ENCODE measurements at regions not wholly inside any gene's neighbourhood (a gene's known extent, or its start where the extent isn't known, plus 50 kb on each side); places are given as distances from the start of the nearest gene placed in this dataset.

GRCh38 chr18:30929718-30930117, 112.8 kb downstream of the DSC3 start:
- intact Hi-C loops (cut with DNase I) = no loop called here
- DNase-seq = no peak

GRCh38 chr18:30929065-30929464, 113.5 kb downstream of the DSC3 start:
- WGBS, 2 donors = 68 to 71% methylated on average over 2 of the region's 2 CpGs
- H3K4me1 ChIP-seq = no peaks in the 10 kb centered on the region
- intact Hi-C loops (cut with DNase I) = no loop called here

More at GRCh38 chr18:30929718-30930117, 112.8 kb downstream of the DSC3 start:
- Histone ChIP-seq H3K4me1 (no peaks in the 10 kb centered on the region), H3K4me3 (no peak overlapping the region), H3K36me3 (replicated peaks in 1 of 2; ENCODE audit: insufficient read depth in 1 of 2, low read depth in 2 of 2) (no peaks in the 10 kb centered on the region), H3K9me3 (no peaks in the 10 kb centered on the region), H3K27ac (no peak overlapping the region), H3K27me3 (no peaks in the 10 kb centered on the region)
- TF ChIP-seq CTCF (IDR thresholded peaks at IDR 0.05) = no peak
- 53 to 55% methylated on average over 2 of the region's 2 CpGs for WGBS, 2 donors
- no peak for ATAC-seq

GRCh38 chr18:30927517-30928075, 114.9 kb downstream of the DSC3 start:
- ATAC-seq (no peak), DNase-seq (no peak)
- H3K4me1 ChIP-seq = no peaks in the 10 kb centered on the region
- WGBS, 2 donors = 45 to 46% methylated on average over 5 of the region's 5 CpGs
- H3K27me3 ChIP-seq = no peaks in the 10 kb centered on the region
- intact Hi-C loops (cut with DNase I) = no loop called here
- no peaks in the 10 kb centered on the region for H3K9me3 ChIP-seq
- no peak overlapping the region for H3K27ac ChIP-seq
- H3K4me3 ChIP-seq = no peak overlapping the region
- no peak for TF ChIP-seq CTCF (IDR thresholded peaks at IDR 0.05)
- TF ChIP-seq POLR2A (IDR thresholded peaks at IDR 0.05) = no peak
- no peaks in the 10 kb centered on the region for H3K36me3 ChIP-seq (replicated peaks in 1 of 2; ENCODE audit: insufficient read depth in 1 of 2, low read depth in 2 of 2)

More at GRCh38 chr18:30929065-30929464, 113.5 kb downstream of the DSC3 start:
- no peaks in the 10 kb centered on the region for H3K27me3 ChIP-seq
- DNase-seq (no peak), ATAC-seq (no peak)
- no peaks in the 10 kb centered on the region for H3K36me3 ChIP-seq (replicated peaks in 1 of 2; ENCODE audit: insufficient read depth in 1 of 2, low read depth in 2 of 2)
- no peak overlapping the region for H3K27ac ChIP-seq
- TF ChIP-seq POLR2A (IDR thresholded peaks at IDR 0.05) = no peak
- TF ChIP-seq CTCF (IDR thresholded peaks at IDR 0.05) = no peak
- no peak overlapping the region for H3K4me3 ChIP-seq
- H3K9me3 ChIP-seq = no peaks in the 10 kb centered on the region

GRCh38 chr18:30927042-30927441, 115.5 kb downstream of the DSC3 start:
- WGBS, 2 donors = 94 to 97% methylated on average over 1 of the region's 1 CpG
- Histone ChIP-seq H3K9me3 (no peaks in the 10 kb centered on the region), H3K27ac (no peak overlapping the region), H3K27me3 (no peaks in the 10 kb centered on the region), H3K4me3 (no peak overlapping the region), H3K36me3 (replicated peaks in 1 of 2; ENCODE audit: insufficient read depth in 1 of 2, low read depth in 2 of 2) (no peaks in the 10 kb centered on the region), H3K4me1 (no peaks in the 10 kb centered on the region)
- intact Hi-C loops (cut with DNase I) = no loop called here
- DNase-seq (no peak), ATAC-seq (no peak)
- TF ChIP-seq POLR2A (IDR thresholded peaks at IDR 0.05) (no peak), CTCF (IDR thresholded peaks at IDR 0.05) (no peak)

GRCh38 chr18:30925795-30926194, 116.7 kb downstream of the DSC3 start:
- Histone ChIP-seq H3K36me3 (replicated peaks in 1 of 2; ENCODE audit: insufficient read depth in 1 of 2, low read depth in 2 of 2) (no peaks in the 10 kb centered on the region), H3K4me1 (no peaks in the 10 kb centered on the region), H3K27me3 (no peaks in the 10 kb centered on the region), H3K9me3 (no peaks in the 10 kb centered on the region), H3K27ac (no peak overlapping the region), H3K4me3 (no peak overlapping the region)
- intact Hi-C loops (cut with DNase I) = no loop called here
- 91 to 94% methylated on average over 1 of the region's 1 CpG for WGBS, 2 donors
- ATAC-seq = no peak
- no peak for TF ChIP-seq POLR2A (IDR thresholded peaks at IDR 0.05)
- TF ChIP-seq CTCF (IDR thresholded peaks at IDR 0.05) = no peak
- DNase-seq = no peak

Data from body of pancreas (tissue), 4 donors.